ENCODE measurements at regions not wholly inside any gene's neighbourhood (a gene's known extent, or its start where the extent isn't known, plus 50 kb on each side); places are given as distances from the start of the nearest gene placed in this dataset.

DNA sequence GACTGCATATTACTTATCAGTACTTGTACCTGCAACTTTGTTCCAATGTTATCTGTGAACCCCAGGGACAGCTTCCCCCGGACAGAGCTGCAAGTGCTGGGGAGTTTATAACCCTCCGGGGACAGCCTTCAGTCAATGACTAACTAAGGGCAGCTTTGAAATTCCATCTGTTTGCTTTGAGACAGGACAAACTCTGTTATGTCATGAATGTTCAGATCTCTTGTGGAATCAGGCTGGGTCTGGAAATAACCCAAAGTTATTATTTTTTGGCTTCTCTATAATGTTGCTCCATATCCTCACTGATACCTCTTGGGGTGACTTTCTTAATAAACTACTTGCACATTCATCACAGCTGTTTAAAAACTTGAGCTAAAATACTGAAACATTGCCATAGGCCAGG lies 617.5 kb upstream of the TLE4 start:
- no peaks in the 10 kb centered on the region for H3K79me2 ChIP-seq (ENCODE audit: control insufficient read depth, insufficient read depth, low read length)
- no peak overlapping the region for H3K27ac ChIP-seq (ENCODE audit: insufficient read depth, low read length)
- no peaks in the 10 kb centered on the region for H3K27me3 ChIP-seq (ENCODE audit: control insufficient read depth, insufficient read depth, low read length)
- H3K4me1 ChIP-seq (ENCODE audit: control insufficient read depth, extremely low read depth, insufficient read depth, low read length), result no peaks in the 10 kb centered on the region
- H3K4me3 ChIP-seq (replicated peaks in 1 of 4; ENCODE audit: control extremely low read depth in 1 of 4, insufficient read depth in 1 of 4, low read depth in 3 of 4, low read length in 4 of 4), result no peak overlapping the region
- no peak for TF ChIP-seq EZH2 (IDR thresholded peaks at IDR 0.05; ENCODE audit: low read length, missing control alignments)
- TF ChIP-seq, protein P1, sequence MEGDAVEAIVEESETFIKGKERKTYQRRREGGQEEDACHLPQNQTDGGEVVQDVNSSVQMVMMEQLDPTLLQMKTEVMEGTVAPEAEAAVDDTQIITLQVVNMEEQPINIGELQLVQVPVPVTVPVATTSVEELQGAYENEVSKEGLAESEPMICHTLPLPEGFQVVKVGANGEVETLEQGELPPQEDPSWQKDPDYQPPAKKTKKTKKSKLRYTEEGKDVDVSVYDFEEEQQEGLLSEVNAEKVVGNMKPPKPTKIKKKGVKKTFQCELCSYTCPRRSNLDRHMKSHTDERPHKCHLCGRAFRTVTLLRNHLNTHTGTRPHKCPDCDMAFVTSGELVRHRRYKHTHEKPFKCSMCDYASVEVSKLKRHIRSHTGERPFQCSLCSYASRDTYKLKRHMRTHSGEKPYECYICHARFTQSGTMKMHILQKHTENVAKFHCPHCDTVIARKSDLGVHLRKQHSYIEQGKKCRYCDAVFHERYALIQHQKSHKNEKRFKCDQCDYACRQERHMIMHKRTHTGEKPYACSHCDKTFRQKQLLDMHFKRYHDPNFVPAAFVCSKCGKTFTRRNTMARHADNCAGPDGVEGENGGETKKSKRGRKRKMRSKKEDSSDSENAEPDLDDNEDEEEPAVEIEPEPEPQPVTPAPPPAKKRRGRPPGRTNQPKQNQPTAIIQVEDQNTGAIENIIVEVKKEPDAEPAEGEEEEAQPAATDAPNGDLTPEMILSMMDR (conservative IDR thresholded peaks at IDR 0.05 in 1 of 2, IDR thresholded peaks at IDR 0.05 in 1 of 2; ENCODE audit: low read depth in 1 of 2, low read length in 2 of 2), result no peak
- H3K9ac ChIP-seq (ENCODE audit: insufficient read depth, low read length), result no peak overlapping the region
- peak in 1 of 2 donors; percentile 21 for DNase-seq (ENCODE audit: low read depth in 2 of 2)
- H3K4me2 ChIP-seq (ENCODE audit: extremely low read depth, insufficient read depth, low read length), result no peak overlapping the region
- no peaks in the 10 kb centered on the region for H4K20me1 ChIP-seq (ENCODE audit: control insufficient read depth, extremely low read depth, insufficient read depth, low read length)
- no peaks in the 10 kb centered on the region for H3K9me3 ChIP-seq (ENCODE audit: control insufficient read depth, insufficient read depth, low read depth, low read length)
- H3K36me3 ChIP-seq (ENCODE audit: control insufficient read depth, insufficient read depth, low read length), result no peaks in the 10 kb centered on the region
- H2AFZ ChIP-seq (ENCODE audit: low read length), result no peak overlapping the region

DNA sequence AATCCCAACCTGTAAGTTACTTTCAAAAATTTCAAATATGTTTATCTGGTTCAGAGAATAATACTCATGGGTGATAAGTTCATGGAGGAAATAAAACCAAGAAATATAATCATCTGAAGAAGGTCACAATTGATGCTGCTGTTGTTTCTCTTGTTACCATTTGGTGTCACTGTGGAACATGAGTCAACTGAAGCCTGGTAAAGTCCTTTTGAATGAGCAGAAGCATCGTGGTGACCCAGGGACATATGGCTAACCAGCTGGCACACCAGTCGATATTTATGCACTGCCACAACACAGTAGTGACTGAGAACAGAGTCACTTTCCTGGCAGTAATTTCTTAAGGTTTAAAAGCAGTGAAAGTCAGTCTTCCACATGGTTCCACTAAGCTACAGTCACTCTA lies 612.9 kb upstream of the TLE4 start:
- H3K4me1 ChIP-seq (ENCODE audit: control insufficient read depth, extremely low read depth, insufficient read depth, low read length), result no peaks in the 10 kb centered on the region

DNA sequence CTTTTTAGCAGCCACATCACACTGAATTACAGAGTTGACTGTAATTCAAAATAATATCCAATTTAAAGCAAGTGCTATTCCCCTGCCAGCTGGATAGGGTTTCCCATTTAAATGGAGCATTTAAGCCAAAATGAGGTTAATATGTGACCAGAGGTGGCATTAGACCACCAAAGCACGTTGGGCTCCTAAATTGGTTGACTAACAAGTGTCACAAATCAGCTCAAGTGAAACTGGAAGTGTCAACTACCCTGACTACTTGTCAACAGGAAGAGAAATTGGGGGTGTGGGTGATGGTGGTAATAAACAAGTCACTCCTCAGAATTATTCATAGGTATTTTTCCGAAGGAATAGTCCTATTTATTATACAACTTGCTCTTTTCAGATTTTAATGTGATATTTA lies 609.6 kb upstream of the TLE4 start:
- Histone ChIP-seq H3K4me1 (ENCODE audit: control insufficient read depth, extremely low read depth, insufficient read depth, low read length) (no peaks in the 10 kb centered on the region), H3K36me3 (ENCODE audit: control insufficient read depth, insufficient read depth, low read length) (no peaks in the 10 kb centered on the region), H3K79me2 (ENCODE audit: control insufficient read depth, insufficient read depth, low read length) (no peaks in the 10 kb centered on the region), H3K4me2 (ENCODE audit: extremely low read depth, insufficient read depth, low read length) (no peak overlapping the region), H3K27ac (ENCODE audit: insufficient read depth, low read length) (no peak overlapping the region), H4K20me1 (ENCODE audit: control insufficient read depth, extremely low read depth, insufficient read depth, low read length) (no peaks in the 10 kb centered on the region), H3K4me3 (replicated peaks in 1 of 4; ENCODE audit: control extremely low read depth in 1 of 4, insufficient read depth in 1 of 4, low read depth in 3 of 4, low read length in 4 of 4) (no peak overlapping the region), H3K9me3 (ENCODE audit: control insufficient read depth, insufficient read depth, low read depth, low read length) (no peaks in the 10 kb centered on the region), H3K9ac (ENCODE audit: insufficient read depth, low read length) (no peak overlapping the region), H3K27me3 (ENCODE audit: control insufficient read depth, insufficient read depth, low read length) (no peaks in the 10 kb centered on the region), H2AFZ (ENCODE audit: low read length) (no peak overlapping the region)
- no peak for DNase-seq (ENCODE audit: low read depth in 2 of 2)
- TF ChIP-seq, protein P1 (conservative IDR thresholded peaks at IDR 0.05 in 1 of 2, IDR thresholded peaks at IDR 0.05 in 1 of 2; ENCODE audit: low read depth in 1 of 2, low read length in 2 of 2), result no peak
- no peak for TF ChIP-seq EZH2 (IDR thresholded peaks at IDR 0.05; ENCODE audit: low read length, missing control alignments)

More for the DNA sequence above, 612.9 kb upstream of the TLE4 start:
- H3K79me2 ChIP-seq (ENCODE audit: control insufficient read depth, insufficient read depth, low read length), result no peaks in the 10 kb centered on the region
- DNase-seq (ENCODE audit: low read depth in 2 of 2), result no peak
- no peaks in the 10 kb centered on the region for H4K20me1 ChIP-seq (ENCODE audit: control insufficient read depth, extremely low read depth, insufficient read depth, low read length)
- no peak overlapping the region for H3K4me3 ChIP-seq (replicated peaks in 1 of 4; ENCODE audit: control extremely low read depth in 1 of 4, insufficient read depth in 1 of 4, low read depth in 3 of 4, low read length in 4 of 4)
- no peak overlapping the region for H3K27ac ChIP-seq (ENCODE audit: insufficient read depth, low read length)
- no peak overlapping the region for H3K4me2 ChIP-seq (ENCODE audit: extremely low read depth, insufficient read depth, low read length)
- no peaks in the 10 kb centered on the region for H3K36me3 ChIP-seq (ENCODE audit: control insufficient read depth, insufficient read depth, low read length)
- H3K9me3 ChIP-seq (ENCODE audit: control insufficient read depth, insufficient read depth, low read depth, low read length), result no peaks in the 10 kb centered on the region
- H3K27me3 ChIP-seq (ENCODE audit: control insufficient read depth, insufficient read depth, low read length), result no peaks in the 10 kb centered on the region
- H3K9ac ChIP-seq (ENCODE audit: insufficient read depth, low read length), result no peak overlapping the region
- no peak overlapping the region for H2AFZ ChIP-seq (ENCODE audit: low read length)
- TF ChIP-seq EZH2 (IDR thresholded peaks at IDR 0.05; ENCODE audit: low read length, missing control alignments), result no peak
- TF ChIP-seq, protein P1 (conservative IDR thresholded peaks at IDR 0.05 in 1 of 2, IDR thresholded peaks at IDR 0.05 in 1 of 2; ENCODE audit: low read depth in 1 of 2, low read length in 2 of 2), result no peak
